ENCODE measurements at regions not wholly inside any gene's neighbourhood (a gene's known extent, or its start where the extent isn't known, plus 50 kb on each side); places are given as distances from the start of the nearest gene placed in this dataset.

GRCh38 chr6:105994591-105995390, 91.3 kb upstream of the PRDM1 start:
- intact Hi-C loops (cut with DNase I) = loop anchor here (5.0 kb wide), 1 partner anchor 93 kb away; the partner anchor contains the start of gene PRDM1
- peak; percentile 40 to 48 for ATAC-seq
- peaks cover 75% of the 10 kb centered on the region for H3K27me3 ChIP-seq (ENCODE audit: low read depth)

GRCh38 chr6:105994118-105994590, 92.0 kb upstream of the PRDM1 start:
- intact Hi-C loops (cut with DNase I) = loop anchor here (5.0 kb wide), 1 partner anchor 93 kb away; the partner anchor contains the start of gene PRDM1
- peaks cover 70% of the 10 kb centered on the region for H3K27me3 ChIP-seq (ENCODE audit: low read depth)
- ATAC-seq (peak; percentile 52 to 66), DNase-seq (peak; percentile 65)
- no peaks in the 10 kb centered on the region for H3K36me3 ChIP-seq
- H3K27ac ChIP-seq = peak overlapping the region; percentile 90
- H3K9me3 ChIP-seq = no peaks in the 10 kb centered on the region
- H3K4me1 ChIP-seq = peaks cover 24% of the 10 kb centered on the region
- H3K4me3 ChIP-seq = peak overlapping the region; percentile 66
- TF ChIP-seq, protein P1, sequence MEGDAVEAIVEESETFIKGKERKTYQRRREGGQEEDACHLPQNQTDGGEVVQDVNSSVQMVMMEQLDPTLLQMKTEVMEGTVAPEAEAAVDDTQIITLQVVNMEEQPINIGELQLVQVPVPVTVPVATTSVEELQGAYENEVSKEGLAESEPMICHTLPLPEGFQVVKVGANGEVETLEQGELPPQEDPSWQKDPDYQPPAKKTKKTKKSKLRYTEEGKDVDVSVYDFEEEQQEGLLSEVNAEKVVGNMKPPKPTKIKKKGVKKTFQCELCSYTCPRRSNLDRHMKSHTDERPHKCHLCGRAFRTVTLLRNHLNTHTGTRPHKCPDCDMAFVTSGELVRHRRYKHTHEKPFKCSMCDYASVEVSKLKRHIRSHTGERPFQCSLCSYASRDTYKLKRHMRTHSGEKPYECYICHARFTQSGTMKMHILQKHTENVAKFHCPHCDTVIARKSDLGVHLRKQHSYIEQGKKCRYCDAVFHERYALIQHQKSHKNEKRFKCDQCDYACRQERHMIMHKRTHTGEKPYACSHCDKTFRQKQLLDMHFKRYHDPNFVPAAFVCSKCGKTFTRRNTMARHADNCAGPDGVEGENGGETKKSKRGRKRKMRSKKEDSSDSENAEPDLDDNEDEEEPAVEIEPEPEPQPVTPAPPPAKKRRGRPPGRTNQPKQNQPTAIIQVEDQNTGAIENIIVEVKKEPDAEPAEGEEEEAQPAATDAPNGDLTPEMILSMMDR (IDR thresholded peaks at IDR 0.05) = no peak

More at GRCh38 chr6:105994591-105995390, 91.3 kb upstream of the PRDM1 start:
- no peaks in the 10 kb centered on the region for H3K9me3 ChIP-seq
- peak overlapping the region; percentile 66 for H3K4me3 ChIP-seq
- no peaks in the 10 kb centered on the region for H3K36me3 ChIP-seq
- H3K27ac ChIP-seq = peak overlapping the region; percentile 90
- TF ChIP-seq, protein P1 (IDR thresholded peaks at IDR 0.05) = no peak
- peak; percentile 74 for DNase-seq
- H3K4me1 ChIP-seq = peaks cover 24% of the 10 kb centered on the region

DNA sequence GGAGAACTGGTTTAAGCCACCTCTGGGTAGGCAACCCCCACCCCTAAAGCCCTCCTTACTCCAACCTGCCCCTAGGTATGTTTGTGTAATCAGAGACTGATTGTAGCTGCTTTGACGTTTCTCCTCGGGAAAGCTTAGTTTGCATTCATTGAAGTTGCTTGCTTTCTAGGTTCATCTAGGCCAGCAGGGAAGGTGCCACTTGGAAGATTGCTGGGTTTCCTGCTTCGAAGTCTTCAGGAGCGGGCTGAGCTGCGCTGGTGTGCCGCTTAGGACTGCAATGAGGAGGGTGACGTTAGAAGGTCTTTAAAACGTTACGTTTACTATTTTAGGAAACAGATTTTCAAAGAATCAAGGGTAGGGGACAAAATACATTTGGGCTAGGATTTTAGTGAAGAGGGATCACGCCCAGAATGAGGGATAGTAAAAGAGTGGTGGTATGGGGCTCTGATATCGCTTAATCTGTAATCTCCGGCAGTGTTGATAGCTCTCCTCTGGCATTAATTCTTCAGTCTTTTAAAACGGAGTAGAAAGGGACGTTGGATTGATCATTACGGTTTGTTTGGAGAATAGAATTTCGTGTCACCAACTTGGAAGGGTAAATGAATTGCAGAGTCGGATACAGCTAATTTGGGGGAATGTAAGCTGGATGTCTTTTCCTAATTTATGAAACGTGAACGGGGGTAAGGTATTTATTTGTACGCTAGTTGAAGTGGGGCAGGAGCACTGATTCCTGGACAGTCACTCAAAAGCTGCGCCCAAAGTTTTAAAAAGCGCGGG, 92.6 kb upstream of the PRDM1 start:
- H3K36me3 ChIP-seq = no peaks in the 10 kb centered on the region
- intact Hi-C loops (cut with DNase I) = loop anchor here (5.0 kb wide), 1 partner anchor 94 kb away; the partner anchor contains the start of gene PRDM1
- peaks cover 75% of the 10 kb centered on the region for H3K27me3 ChIP-seq (ENCODE audit: low read depth)
- peak overlapping the region; percentile 66 for H3K4me3 ChIP-seq
- TF ChIP-seq, protein P1 (IDR thresholded peaks at IDR 0.05) = no peak
- no peaks in the 10 kb centered on the region for H3K9me3 ChIP-seq
- H3K27ac ChIP-seq = peak overlapping the region; percentile 90
- no peak for ATAC-seq
- no peak for DNase-seq
- peaks cover 24% of the 10 kb centered on the region for H3K4me1 ChIP-seq

GRCh38 chr6:105992315-105992961, 93.7 kb upstream of the PRDM1 start:
- Histone ChIP-seq H3K27me3 (ENCODE audit: low read depth) (peaks cover 73% of the 10 kb centered on the region), H3K36me3 (no peaks in the 10 kb centered on the region), H3K9me3 (no peaks in the 10 kb centered on the region), H3K4me3 (peak overlapping the region; percentile 77), H3K4me1 (peaks cover 24% of the 10 kb centered on the region), H3K27ac (peak overlapping the region; percentile 59)
- intact Hi-C loops (cut with DNase I) = loop anchor here (5.0 kb wide), 1 partner anchor 95 kb away; the partner anchor contains the start of gene PRDM1
- ATAC-seq (peak; percentile 96 to 99), DNase-seq (peak; percentile 89)
- TF ChIP-seq, protein P1 (IDR thresholded peaks at IDR 0.05) = no peak

All from lower lobe of right lung (tissue), 2 donors.